ENCODE measurements at regions not wholly inside any gene's neighbourhood (a gene's known extent, or its start where the extent isn't known, plus 50 kb on each side); places are given as distances from the start of the nearest gene placed in this dataset.

GRCh38 chr1:233452724-233453123, 125.2 kb downstream of the MAP3K21 start:
- TF ChIP-seq EZH2 (IDR thresholded peaks at IDR 0.05; ENCODE audit: low read length, missing control alignments) (no peak), CTCF (conservative IDR thresholded peaks at IDR 0.05 in 1 of 2, IDR thresholded peaks at IDR 0.05 in 1 of 2; ENCODE audit: low read depth in 1 of 2, low read length in 2 of 2) (no peak)

Data from fibroblast of lung (primary cell).